SK-N-SH (cell line): ENCODE measurements at regions not wholly inside any gene's neighbourhood (a gene's known extent, or its start where the extent isn't known, plus 50 kb on each side); places are given as distances from the start of the nearest gene placed in this dataset.

Source experiments
- CHD2 ChIP-seq: fragments of 150-350 bp; IDR thresholded peaks from 2 replicates; pipeline ENCODE4 v1.6.1; 2018; ENCODE audit warnings: low read length; ENCODE audit not compliant: partially characterized antibody
- EZH2phosphoT487 ChIP-seq: fragments of 200-600 bp; sonication (generic); IDR thresholded peaks from 2 replicates; pipeline ENCODE4 v1.6.1; 2017; ENCODE audit warnings: low read depth, mixed run types, mild to moderate bottlenecking, antibody characterized with exemption, moderate library complexity, borderline replicate concordance
- FOSL2 ChIP-seq: IDR thresholded peaks from 2 replicates; pipeline ENCODE4 v1.4.0; 2012; ENCODE audit warnings: low read depth, mild to moderate bottlenecking, moderate library complexity, borderline replicate concordance
- NRF1 ChIP-seq: IDR thresholded peaks from 2 replicates; pipeline ENCODE4 v1.6.1; 2012; ENCODE audit warnings: low read depth, mild to moderate bottlenecking, low read length
- POLR2AphosphoS5 ChIP-seq: IDR thresholded peaks from 2 replicates; pipeline ENCODE4 v1.6.1; 2012; ENCODE audit warnings: low read depth, low read length
- RAD21 ChIP-seq: IDR thresholded peaks from 2 replicates; pipeline ENCODE4 v1.6.1; 2012; ENCODE audit warnings: mild to moderate bottlenecking, low read length
- RCOR1 ChIP-seq: fragments of 150-350 bp; IDR thresholded peaks from 2 replicates; pipeline ENCODE4 v1.6.1; 2017; ENCODE audit warnings: antibody characterized with exemption, low read length
- REST ChIP-seq: IDR thresholded peaks from 2 replicates; pipeline ENCODE4 v1.6.1; 2012; ENCODE audit warnings: mild to moderate bottlenecking, low read depth, low read length, moderate library complexity
- RFX5 ChIP-seq: IDR thresholded peaks from 2 replicates; pipeline ENCODE4 v1.6.1; 2012; ENCODE audit warnings: mild to moderate bottlenecking, improper control_type of control experiment, low read length
- SMC3 ChIP-seq: IDR thresholded peaks from 2 replicates; pipeline ENCODE4 v1.6.1; 2012; ENCODE audit warnings: low read depth, low read length, improper control_type of control experiment
- TF ChIP-seq, protein P1 (sequence below): fragments of 200-600 bp; sonication (generic); IDR thresholded peaks from 2 replicates; pipeline ENCODE4 v1.6.1; 2017; ENCODE audit warnings: antibody characterized with exemption, mild to moderate bottlenecking, moderate library complexity
- TF ChIP-seq, protein P2 (sequence below): IDR thresholded peaks from 2 replicates; pipeline ENCODE4 v1.4.0; 2012; ENCODE audit warnings: low read depth, borderline replicate concordance
- TF ChIP-seq, protein P3 (sequence below): IDR thresholded peaks from 2 replicates; pipeline ENCODE4 v1.4.0; 2012; ENCODE audit warnings: low read depth

- TF ChIP-seq, protein P1, sequence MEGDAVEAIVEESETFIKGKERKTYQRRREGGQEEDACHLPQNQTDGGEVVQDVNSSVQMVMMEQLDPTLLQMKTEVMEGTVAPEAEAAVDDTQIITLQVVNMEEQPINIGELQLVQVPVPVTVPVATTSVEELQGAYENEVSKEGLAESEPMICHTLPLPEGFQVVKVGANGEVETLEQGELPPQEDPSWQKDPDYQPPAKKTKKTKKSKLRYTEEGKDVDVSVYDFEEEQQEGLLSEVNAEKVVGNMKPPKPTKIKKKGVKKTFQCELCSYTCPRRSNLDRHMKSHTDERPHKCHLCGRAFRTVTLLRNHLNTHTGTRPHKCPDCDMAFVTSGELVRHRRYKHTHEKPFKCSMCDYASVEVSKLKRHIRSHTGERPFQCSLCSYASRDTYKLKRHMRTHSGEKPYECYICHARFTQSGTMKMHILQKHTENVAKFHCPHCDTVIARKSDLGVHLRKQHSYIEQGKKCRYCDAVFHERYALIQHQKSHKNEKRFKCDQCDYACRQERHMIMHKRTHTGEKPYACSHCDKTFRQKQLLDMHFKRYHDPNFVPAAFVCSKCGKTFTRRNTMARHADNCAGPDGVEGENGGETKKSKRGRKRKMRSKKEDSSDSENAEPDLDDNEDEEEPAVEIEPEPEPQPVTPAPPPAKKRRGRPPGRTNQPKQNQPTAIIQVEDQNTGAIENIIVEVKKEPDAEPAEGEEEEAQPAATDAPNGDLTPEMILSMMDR = no peak
- TF ChIP-seq CHD2 = no peak
- no peak for TF ChIP-seq POLR2AphosphoS5
- TF ChIP-seq, protein P2, sequence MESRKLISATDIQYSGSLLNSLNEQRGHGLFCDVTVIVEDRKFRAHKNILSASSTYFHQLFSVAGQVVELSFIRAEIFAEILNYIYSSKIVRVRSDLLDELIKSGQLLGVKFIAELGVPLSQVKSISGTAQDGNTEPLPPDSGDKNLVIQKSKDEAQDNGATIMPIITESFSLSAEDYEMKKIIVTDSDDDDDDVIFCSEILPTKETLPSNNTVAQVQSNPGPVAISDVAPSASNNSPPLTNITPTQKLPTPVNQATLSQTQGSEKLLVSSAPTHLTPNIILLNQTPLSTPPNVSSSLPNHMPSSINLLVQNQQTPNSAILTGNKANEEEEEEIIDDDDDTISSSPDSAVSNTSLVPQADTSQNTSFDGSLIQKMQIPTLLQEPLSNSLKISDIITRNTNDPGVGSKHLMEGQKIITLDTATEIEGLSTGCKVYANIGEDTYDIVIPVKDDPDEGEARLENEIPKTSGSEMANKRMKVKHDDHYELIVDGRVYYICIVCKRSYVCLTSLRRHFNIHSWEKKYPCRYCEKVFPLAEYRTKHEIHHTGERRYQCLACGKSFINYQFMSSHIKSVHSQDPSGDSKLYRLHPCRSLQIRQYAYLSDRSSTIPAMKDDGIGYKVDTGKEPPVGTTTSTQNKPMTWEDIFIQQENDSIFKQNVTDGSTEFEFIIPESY = no peak
- TF ChIP-seq FOSL2 = no peak
- TF ChIP-seq NRF1 = no peak
- TF ChIP-seq, protein P3, sequence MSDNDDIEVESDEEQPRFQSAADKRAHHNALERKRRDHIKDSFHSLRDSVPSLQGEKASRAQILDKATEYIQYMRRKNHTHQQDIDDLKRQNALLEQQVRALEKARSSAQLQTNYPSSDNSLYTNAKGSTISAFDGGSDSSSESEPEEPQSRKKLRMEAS = no peak
- no peak for TF ChIP-seq REST
- no peak for TF ChIP-seq RAD21
- TF ChIP-seq RFX5 = no peak
- no peak for TF ChIP-seq EZH2phosphoT487
- TF ChIP-seq RCOR1 = no peak
- no peak for TF ChIP-seq SMC3
Measured at GRCh38 chrX:10697616-10698317, 77.4 kb upstream of the MID1 start.
